Adipose tissue (tissue), 3 donors: ENCODE measurements at regions not wholly inside any gene's neighbourhood (a gene's known extent, or its start where the extent isn't known, plus 50 kb on each side); places are given as distances from the start of the nearest gene placed in this dataset.
"Not testable (repeated sequence)": the region's sequence is repeated elsewhere in the genome, so short reads cannot be mapped to it uniquely, and the experiment has no call there.

Source experiments
- H3K27ac ChIP-seq: one replicate; pipeline ENCODE4 v1.5.1; 2013; ENCODE audit warnings: low read depth, low read length
- WGBS, 3 donors: extraction: QIAGEN DNeasy Blood & Tissue Kit; methylation state at CpG; one replicate each; pipeline ENCODE4 v1.1.7; 2013; 5-methylcytosine and 5-hydroxymethylcytosine counted together
- donor health status: healthy with polysubstance abuse.
- donor health status: Bipolar disorder and iron deficiency.
- donor health status: healthy.

- WGBS, 3 donors: 96 to 97% (median 96%) methylated on average over 44 to 54 of the region's 54 CpGs
- H3K27ac ChIP-seq: not testable (repeated sequence)
Measured at GRCh38 chr6:6745637-6746332, 157.3 kb downstream of the LY86 start.

- 68 to 87% (median 73%) methylated on average over 15 of the region's 15 CpGs for WGBS, 3 donors
- H3K27ac ChIP-seq: no peak overlapping the region
Measured at GRCh38 chr6:6746333-6746969, 157.9 kb downstream of the LY86 start.

GRCh38 chr6:6746970-6747338 is 158.4 kb downstream of the LY86 start:
- 94 to 98% (median 97%) methylated on average over 3 of the region's 3 CpGs for WGBS, 3 donors
- H3K27ac ChIP-seq: no peak overlapping the region

DNA sequence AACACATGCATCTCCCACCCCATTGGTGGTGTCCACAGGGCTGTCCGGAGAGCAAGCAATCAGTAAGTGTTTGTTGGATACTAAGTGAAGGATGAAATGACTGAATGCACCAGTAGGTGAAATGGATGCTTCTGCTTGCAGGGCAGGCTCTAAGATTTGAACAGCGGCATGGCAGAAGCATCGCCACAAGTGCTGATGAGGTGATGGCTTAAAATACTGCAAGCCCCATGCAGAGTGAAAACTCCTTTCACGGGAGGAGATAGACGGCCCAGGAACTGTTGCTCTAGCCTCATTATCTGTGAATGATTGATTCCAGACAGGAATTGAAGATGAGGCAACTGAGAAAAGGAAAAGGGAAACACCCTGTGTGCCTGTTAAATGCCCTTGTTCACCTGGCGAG is 158.9 kb downstream of the LY86 start:
- H3K27ac ChIP-seq: no peak overlapping the region
- 85 to 90% (median 87%) methylated on average over 6 of the region's 6 CpGs for WGBS, 3 donors

GRCh38 chr6:6748001-6748400 is 159.5 kb downstream of the LY86 start:
- H3K27ac ChIP-seq: no peak overlapping the region
- WGBS, 3 donors: 91 to 96% (median 94%) methylated on average over 10 of the region's 10 CpGs

DNA sequence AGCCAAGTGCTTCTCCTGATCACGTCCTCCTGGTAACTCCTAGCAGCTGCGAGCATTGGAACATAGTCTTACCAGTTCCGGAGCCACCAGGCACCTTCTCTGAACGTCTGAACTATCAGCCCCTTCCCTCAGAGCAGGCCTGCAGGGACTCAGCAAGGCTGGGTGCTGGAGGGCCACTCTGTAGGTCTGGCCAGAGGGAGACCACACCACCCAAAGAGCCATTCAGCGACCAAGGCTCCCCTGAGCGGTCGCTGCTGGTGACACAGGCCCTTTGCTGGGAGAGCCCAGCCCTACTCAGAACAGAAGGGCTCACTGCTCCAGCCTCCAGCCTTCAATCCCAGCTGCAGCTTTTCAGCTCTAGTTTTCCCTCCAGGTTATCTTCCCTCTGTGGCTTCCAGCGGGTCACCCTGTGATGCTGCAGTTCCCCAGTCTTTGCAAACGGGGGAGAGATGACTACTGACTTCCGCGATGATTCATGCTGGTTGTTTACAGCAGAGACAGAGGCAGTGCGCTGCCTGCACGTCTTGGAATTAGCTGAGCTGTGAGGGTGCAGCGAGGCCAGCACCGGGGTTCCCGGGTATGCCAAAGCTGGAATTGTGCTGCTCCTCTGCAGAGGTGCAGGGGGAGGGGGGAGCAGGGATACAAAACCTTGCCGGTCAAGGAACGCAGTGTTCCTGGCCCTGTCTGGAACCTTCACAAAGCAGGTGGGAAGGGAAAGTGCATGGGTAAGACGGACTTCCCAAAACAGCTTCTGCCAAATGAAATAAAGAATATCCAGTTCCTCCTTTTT is 161.4 kb downstream of the LY86 start:
- no peak overlapping the region for H3K27ac ChIP-seq
- 53 to 84% (median 58%) methylated on average over 19 of the region's 19 CpGs for WGBS, 3 donors

GRCh38 chr6:6750594-6751265 is 162.2 kb downstream of the LY86 start:
- H3K27ac ChIP-seq: no peak overlapping the region
- 83 to 91% (median 84%) methylated on average over 10 of the region's 10 CpGs for WGBS, 3 donors

DNA sequence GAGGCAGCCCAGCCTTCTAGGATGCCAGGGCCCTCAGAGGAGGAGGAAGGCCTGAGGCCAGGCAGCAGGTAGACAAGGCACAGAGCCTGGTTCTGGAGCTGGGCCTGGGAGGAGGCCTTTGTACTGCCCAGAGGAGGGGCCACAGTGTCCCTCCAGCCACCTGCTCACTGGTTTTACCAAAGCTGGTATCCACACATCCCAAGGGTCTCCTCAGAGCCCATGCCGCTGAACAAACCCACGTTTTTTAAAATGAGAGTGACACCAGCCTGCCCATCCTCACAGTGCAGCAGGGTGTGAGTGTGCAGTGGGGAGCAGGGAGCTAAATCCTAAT is 162.7 kb downstream of the LY86 start:
- 75 to 82% (median 78%) methylated on average over 2 of the region's 2 CpGs for WGBS, 3 donors
- no peak overlapping the region for H3K27ac ChIP-seq

DNA sequence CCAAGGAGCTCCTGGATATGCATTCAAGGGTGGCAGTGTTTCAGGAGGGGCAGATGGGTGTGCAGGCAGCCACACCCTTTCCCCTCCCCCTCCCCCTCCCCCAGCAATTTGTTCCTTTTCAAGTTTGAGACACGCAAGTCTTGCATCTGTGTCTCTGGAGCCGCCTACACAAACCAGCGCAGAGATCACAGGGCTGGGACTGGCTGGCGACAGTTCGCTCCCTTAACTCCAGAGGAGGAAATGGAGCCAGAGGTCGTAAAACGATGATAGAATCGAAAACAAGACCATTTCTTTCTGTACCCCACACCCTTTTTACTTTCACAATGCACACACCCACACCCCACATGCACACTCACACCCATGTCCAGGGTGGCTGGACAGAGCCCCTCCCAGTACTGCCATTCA is 163.1 kb downstream of the LY86 start:
- 36 to 66% (median 39%) methylated on average over 8 of the region's 8 CpGs for WGBS, 3 donors
- no peak overlapping the region for H3K27ac ChIP-seq

DNA sequence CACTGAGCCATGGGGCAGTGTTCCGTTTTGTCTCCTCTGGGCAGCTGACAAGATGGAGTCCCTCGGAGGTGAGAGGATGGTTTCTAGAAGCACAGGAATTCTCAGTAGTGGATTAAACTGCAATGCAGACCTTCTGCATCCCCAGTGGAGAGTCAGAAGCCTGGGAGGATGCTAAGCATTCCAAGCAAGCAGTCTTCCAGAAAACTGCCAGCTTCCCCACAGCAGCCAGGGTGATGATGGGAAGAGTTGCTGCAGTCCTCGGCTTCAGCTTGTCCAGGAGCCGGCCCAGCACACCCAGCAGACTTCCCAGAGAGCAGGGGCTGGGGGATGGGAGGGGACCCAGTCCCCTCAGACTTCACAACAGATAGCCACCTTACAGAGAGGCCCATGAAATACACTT is 163.6 kb downstream of the LY86 start:
- no peak overlapping the region for H3K27ac ChIP-seq
- 58 to 83% (median 69%) methylated on average over 4 of the region's 4 CpGs for WGBS, 3 donors

- WGBS, 3 donors: 94 to 98% (median 94%) methylated on average over 8 of the region's 8 CpGs
Measured at GRCh38 chr6:6753301-6753700, 164.8 kb downstream of the LY86 start.

GRCh38 chr6:6756526-6756925 is 168.0 kb downstream of the LY86 start:
- H3K27ac ChIP-seq: no peak overlapping the region
- WGBS, 3 donors: 48 to 80% (median 59%) methylated on average over 3 of the region's 3 CpGs

More at GRCh38 chr6:6753301-6753700, 164.8 kb downstream of the LY86 start:
- no peak overlapping the region for H3K27ac ChIP-seq

DNA sequence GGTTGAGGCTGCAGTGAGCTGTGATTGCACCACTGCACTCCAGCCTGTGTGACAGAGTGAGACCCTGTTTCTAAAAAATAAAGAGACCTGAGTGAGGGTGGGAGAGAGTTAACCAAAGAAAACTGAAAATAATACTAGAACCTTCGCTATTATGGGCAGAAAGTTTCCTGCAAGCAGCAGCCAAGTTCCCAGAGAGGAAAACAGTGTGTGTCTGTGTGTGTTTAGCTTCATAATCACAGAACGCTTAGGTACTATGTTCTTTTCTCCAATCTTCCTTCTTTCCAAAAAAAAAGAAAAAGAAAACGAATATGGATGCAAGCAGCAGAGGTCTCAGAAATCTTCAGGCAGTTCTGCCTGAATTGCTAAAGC is 170.0 kb downstream of the LY86 start:
- 52 to 72% (median 64%) methylated on average over 3 of the region's 3 CpGs for WGBS, 3 donors
- H3K27ac ChIP-seq: no peak overlapping the region

DNA sequence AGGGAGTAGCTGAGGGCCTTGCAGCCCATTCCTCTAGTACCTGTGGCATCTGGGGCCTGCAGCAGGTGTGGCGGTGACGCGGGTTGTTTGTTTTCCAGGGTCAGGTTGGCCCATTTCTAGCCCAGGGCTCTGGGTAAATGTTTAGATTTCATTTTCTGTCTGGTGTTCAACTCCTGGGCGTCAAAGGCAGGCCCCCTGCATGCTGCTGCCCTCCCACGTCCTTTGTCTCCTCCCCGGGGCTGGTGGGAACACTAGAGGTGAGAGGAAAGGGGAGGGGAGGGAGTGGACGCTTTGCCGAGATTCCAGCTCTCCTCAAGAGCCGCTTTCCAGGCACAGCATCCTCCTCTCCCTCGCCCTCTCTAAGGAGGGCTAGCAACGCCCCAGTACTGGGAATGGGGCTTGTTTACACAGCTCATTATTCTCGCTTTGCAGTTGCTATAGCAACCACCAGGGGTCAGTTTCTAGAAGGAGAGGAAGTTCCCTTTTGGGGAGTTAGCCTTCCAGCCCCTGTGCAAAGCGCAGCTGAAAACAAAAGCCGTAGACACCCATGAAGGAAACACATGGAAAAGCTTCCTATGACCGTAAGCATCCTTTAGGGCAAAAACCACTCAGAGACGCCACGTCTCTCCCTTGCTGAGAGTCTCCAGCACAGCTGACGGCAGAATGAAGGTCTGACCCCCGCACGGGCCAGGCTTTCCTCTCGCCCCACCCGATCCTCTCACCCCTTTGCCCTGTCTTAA is 170.6 kb downstream of the LY86 start:
- H3K27ac ChIP-seq: no peak overlapping the region
- 31 to 35% (median 32%) methylated on average over 22 of the region's 22 CpGs for WGBS, 3 donors

- H3K27ac ChIP-seq: no peak overlapping the region
- WGBS, 3 donors: 88 to 94% (median 91%) methylated on average over 3 of the region's 3 CpGs
Measured at GRCh38 chr6:6760002-6760401, 171.5 kb downstream of the LY86 start.

DNA sequence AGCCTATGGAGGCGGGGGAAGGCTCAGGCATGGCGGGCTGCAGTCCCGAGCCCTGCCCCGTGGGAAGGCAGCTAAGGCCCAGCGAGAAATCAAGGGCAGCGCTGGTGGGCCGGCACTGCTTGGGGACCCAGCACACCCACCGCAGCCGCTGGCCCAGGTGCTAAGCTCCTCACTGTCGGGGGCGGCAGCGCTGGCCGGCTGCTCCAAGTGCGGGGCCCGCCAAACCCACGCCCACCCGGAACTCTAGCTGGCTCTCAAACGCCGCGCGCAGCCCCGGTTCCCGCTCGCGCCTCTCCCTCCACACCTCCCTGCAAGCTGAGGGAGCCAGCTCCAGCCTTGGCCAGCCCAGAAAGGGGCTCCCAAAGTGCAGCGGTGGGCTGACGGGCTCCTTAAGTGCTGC is 174.0 kb downstream of the LY86 start:
- 80 to 90% (median 81%) methylated on average over 26 to 27 of the region's 27 CpGs for WGBS, 3 donors
- not testable (repeated sequence) for H3K27ac ChIP-seq

DNA sequence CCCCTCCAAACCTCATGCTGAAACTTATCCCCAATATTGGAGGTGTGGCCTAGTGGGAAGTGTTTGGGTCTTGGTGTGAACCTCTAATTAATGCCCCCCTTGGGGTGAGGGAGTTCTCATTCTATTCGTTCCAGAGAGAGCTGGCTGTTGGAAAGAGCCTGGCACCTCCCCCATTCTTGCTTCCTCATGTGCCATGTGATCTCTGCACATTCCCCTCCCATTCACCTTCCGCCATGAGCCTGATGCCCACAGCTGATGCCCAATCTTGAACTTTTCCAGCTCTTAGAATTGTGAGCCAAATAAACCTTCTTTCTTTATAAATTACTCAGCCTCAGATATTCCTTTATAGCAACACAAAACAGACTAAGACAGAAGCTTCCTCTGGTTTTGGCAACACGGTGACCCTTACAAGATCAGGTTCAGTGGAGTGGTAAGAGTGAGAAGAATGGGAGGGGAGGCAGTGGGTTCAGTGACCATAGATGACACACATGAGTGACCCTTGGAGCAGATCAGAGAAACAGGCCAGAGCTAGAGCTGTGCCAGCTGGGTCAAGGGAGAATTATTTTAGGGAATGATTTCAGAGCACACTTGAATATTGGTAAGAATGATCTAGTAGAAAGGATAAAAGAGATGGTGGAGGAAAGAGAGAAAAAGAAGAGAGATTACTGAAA is 176.4 kb downstream of the LY86 start:
- WGBS, 3 donors: 62 to 81% (median 79%) methylated on average over 3 of the region's 3 CpGs
- H3K27ac ChIP-seq: no peak overlapping the region
